AG09309 (cell line): ENCODE measurements at regions not wholly inside any gene's neighbourhood (a gene's known extent, or its start where the extent isn't known, plus 50 kb on each side); places are given as distances from the start of the nearest gene placed in this dataset.
"Not testable (repeated sequence)": the region's sequence is repeated elsewhere in the genome, so short reads cannot be mapped to it uniquely, and the experiment has no call there.

Source experiments
- DNase-seq: peaks from one replicate; pipeline ENCODE4 v3.0.0-alpha.2; 2010; ENCODE audit warnings: low read depth
- H3K4me3 ChIP-seq: 2 replicates; pipeline ENCODE4 v1.5.1; 2011; ENCODE audit warnings: mild to moderate bottlenecking, low read depth, low read length, moderate library complexity; ENCODE audit not compliant: control insufficient read depth
- CTCF ChIP-seq: IDR thresholded peaks from 2 replicates; pipeline ENCODE4 v1.5.1; 2011; ENCODE audit warnings: mild to moderate bottlenecking, low read depth, low read length, inconsistent platforms; ENCODE audit not compliant: insufficient read depth, control insufficient read depth; ENCODE audit errors: missing control alignments

GRCh38 chr21:15966231-15966630 lies 236.4 kb downstream of the USP25 start:
- no peak for TF ChIP-seq CTCF
- no peak overlapping the region for H3K4me3 ChIP-seq
- no peak for DNase-seq

- DNase-seq, result no peak
- TF ChIP-seq CTCF, result no peak
- H3K4me3 ChIP-seq, result no peak overlapping the region
Measured at GRCh38 chr21:15966651-15967050, 236.9 kb downstream of the USP25 start.

- TF ChIP-seq CTCF, result no peak
Measured at GRCh38 chr21:15967661-15968060, 237.9 kb downstream of the USP25 start.

GRCh38 chr21:15968776-15969310 lies 239.1 kb downstream of the USP25 start:
- DNase-seq, result no peak
- H3K4me3 ChIP-seq, result no peak overlapping the region
- no peak for TF ChIP-seq CTCF

More at GRCh38 chr21:15967661-15968060, 237.9 kb downstream of the USP25 start:
- no peak for DNase-seq
- H3K4me3 ChIP-seq, result no peak overlapping the region

- H3K4me3 ChIP-seq, result no peak overlapping the region
- TF ChIP-seq CTCF, result peak; percentile 39
- no peak for DNase-seq
Measured at GRCh38 chr21:15976807-15977206, 247.0 kb downstream of the USP25 start.

GRCh38 chr21:15978215-15978738 lies 248.5 kb downstream of the USP25 start:
- no peak for TF ChIP-seq CTCF
- H3K4me3 ChIP-seq, result no peak overlapping the region
- DNase-seq, result peak; percentile 37

- not testable (repeated sequence) for DNase-seq, H3K4me3 ChIP-seq
Measured at GRCh38 chr21:15979493-15979892, 249.7 kb downstream of the USP25 start.
